GM12864 (cell line): ENCODE measurements at regions not wholly inside any gene's neighbourhood (a gene's known extent, or its start where the extent isn't known, plus 50 kb on each side); places are given as distances from the start of the nearest gene placed in this dataset.

Experiments
- DNase-seq: peaks from one replicate; pipeline ENCODE4 v3.0.0-alpha.2; 2011; ENCODE audit warnings: low read depth
- H3K4me3 ChIP-seq: 2 replicates; pipeline ENCODE4 v1.5.1; 2011; ENCODE audit warnings: mild to moderate bottlenecking, low read depth, low read length, control low read depth
- TF ChIP-seq, protein P1 (sequence below): IDR thresholded peaks from 2 replicates; pipeline ENCODE4 v1.5.1; 2011; ENCODE audit warnings: low read depth, mild to moderate bottlenecking, moderate library complexity, low read length, control low read depth, inconsistent platforms; ENCODE audit errors: missing control alignments

DNA sequence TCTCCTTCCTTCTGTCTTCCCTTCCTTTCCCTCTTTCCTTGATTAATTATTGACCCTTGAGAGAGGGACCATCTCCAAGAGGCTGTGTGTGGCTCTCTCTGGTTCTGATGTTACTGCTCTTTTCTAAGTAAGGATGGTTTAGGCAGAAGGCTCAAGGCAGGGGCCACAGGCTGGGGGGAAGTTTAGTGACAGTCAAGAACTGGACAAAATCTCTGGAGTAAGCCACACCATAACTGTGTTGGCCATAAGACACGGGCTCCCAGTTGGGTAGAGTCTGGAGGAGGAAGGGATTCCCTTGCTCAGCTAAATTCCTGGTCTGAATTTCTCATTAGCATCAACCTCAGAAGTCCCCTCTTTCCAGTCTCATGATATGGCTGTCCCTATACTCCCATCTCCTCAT is 74.7 kb downstream of the BUD13 start:
- TF ChIP-seq, protein P1, sequence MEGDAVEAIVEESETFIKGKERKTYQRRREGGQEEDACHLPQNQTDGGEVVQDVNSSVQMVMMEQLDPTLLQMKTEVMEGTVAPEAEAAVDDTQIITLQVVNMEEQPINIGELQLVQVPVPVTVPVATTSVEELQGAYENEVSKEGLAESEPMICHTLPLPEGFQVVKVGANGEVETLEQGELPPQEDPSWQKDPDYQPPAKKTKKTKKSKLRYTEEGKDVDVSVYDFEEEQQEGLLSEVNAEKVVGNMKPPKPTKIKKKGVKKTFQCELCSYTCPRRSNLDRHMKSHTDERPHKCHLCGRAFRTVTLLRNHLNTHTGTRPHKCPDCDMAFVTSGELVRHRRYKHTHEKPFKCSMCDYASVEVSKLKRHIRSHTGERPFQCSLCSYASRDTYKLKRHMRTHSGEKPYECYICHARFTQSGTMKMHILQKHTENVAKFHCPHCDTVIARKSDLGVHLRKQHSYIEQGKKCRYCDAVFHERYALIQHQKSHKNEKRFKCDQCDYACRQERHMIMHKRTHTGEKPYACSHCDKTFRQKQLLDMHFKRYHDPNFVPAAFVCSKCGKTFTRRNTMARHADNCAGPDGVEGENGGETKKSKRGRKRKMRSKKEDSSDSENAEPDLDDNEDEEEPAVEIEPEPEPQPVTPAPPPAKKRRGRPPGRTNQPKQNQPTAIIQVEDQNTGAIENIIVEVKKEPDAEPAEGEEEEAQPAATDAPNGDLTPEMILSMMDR, result no peak
- no peak overlapping the region for H3K4me3 ChIP-seq
- no peak for DNase-seq

DNA sequence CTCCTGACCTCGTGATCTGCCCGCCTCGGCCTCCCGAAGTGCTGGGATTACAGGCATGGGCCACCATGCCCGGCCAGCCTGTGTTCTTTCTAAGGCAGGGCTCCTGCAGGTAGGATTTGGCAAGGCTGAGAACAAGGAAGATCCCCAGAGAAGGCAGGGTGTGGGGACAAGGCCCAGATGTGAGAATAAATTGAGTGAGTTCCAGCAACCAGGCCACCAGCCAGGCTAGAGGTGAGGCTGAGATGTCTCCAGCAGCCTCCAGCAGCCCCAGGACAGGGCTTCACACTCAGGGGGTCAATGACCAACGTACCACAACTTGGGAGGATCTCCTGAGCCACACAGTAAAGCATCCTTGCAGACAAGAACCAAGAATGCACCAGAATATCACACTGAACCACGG is 75.1 kb downstream of the BUD13 start:
- H3K4me3 ChIP-seq, result no peak overlapping the region
- TF ChIP-seq, protein P1, result no peak

DNA sequence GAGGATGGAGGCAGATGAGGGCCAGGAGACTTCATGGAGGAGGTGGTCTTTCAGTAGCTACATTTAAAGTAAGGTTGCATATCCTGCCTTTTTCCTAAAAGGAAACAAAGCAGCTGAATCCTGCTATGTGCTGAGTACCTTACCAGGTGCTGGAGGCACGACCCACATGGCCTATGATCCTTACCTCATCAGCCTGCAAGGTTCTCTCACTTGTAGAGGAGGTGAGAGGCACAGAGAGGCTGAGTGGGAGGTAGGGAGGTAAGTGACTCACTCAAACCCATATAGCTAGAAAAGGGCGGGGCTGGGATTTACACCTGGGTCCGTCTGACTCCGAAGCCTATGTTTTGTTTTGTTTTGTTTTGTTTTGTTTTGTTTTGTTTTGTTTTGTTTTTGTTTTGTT is 75.8 kb downstream of the BUD13 start:
- no peak for DNase-seq
- TF ChIP-seq, protein P1, result no peak

More for the DNA sequence above, 75.1 kb downstream of the BUD13 start:
- DNase-seq, result no peak

DNA sequence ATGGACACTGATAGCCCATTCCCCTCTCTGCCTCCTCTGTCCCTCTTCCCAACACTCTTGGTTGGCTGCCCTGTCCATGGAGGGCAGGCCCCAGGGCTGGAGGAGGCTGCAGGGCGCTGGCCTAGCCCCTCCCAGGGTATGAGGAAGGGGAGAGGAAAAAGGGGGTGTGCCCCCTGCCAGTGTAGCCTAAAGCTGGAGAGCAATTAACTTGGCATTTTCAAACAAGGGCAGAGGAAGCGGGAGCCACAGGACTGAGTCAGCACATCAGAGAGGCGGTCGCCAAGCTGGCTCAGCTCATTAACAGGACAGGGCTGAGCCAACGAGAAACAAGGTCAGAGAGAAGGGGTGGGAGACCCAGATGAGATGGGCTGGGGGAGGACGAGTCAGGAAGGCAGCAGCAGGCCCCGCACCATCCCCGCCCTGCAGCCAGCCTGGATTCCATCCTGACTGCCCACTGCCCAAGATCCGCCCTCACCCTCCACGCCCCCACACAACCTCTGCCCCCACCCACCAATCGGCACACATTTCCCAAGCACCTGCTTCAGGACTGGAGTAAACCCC is 76.3 kb downstream of the BUD13 start:
- TF ChIP-seq, protein P1, result no peak
- H3K4me3 ChIP-seq, result no peak overlapping the region
- no peak for DNase-seq

More for the DNA sequence above, 75.8 kb downstream of the BUD13 start:
- no peak overlapping the region for H3K4me3 ChIP-seq

DNA sequence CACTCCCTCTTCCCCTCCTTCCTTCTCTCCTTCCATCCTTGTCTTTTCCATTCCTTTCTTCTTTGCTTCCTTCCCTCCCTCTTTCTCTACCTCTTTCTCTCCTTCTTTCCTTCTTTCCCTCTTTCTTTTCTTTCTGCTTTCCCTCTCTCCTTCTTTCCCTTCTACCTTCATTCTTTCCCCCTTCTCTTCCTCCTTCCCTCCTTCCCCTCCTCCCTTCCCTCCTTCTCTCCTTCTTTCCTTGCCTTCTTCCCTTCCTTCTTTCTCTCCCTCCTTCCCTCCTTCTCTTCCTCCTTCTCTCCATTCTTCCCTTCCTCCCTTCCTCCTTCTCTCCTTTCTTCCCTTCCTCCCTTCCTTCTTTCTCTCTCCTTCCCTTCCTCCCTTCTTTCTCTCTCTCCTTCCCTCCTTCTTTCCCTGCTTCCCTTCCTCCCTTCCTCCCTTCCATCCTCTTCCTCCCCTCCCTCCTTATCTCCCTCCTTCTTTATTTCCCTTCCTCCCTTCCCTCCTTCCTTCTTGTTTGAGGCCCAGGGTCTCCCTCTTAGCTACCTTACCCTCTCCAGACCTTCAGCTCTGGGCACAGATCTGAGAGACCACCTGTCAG is 77.0 kb downstream of the BUD13 start:
- H3K4me3 ChIP-seq, result no peak overlapping the region
- TF ChIP-seq, protein P1, result no peak
- DNase-seq, result no peak

DNA sequence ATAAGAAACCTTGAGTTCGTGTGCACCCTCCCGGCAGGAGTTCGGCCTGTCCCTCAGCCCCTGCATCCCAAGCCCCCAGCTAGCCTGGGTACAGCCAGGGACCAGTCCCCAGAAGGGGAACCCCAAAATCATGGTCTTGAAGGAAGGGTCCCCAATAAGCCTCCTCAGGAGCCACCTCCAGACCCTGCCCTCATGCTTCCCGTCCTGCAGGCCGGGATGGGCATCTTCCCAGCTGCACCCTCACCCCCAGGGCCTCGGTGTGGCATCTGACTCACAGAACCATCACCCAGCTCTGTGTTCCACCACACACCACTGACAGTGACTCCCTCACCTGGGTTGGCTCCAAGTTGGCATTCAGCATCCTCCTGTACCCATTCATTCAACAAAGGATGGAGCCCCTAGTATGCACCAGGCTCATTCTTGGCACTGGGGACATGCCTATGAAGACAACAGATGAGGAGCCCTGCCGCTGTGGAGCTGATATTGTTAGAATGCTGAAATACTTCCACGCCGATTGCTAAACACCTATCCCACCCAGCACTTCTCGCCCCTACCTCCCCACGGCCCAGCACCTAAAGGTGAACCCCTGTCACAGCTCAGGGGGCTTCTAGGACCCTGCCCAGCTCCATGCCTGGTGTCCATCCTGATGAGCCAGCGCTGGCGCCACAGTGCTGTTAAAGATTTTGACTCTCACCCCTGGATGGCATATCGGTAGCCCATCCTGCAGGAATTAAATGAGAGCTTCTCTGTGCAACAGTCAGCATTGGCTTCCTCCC is 77.8 kb downstream of the BUD13 start:
- TF ChIP-seq, protein P1, result no peak
- no peak overlapping the region for H3K4me3 ChIP-seq
- DNase-seq, result no peak
